ENCODE measurements at regions not wholly inside any gene's neighbourhood (a gene's known extent, or its start where the extent isn't known, plus 50 kb on each side); places are given as distances from the start of the nearest gene placed in this dataset.
"Not testable (repeated sequence)": the region's sequence is repeated elsewhere in the genome, so short reads cannot be mapped to it uniquely, and the experiment has no call there.

GRCh38 chr3:165716592-165716991 lies 120.6 kb downstream of the BCHE start:
- DNase-seq = no peak

DNA sequence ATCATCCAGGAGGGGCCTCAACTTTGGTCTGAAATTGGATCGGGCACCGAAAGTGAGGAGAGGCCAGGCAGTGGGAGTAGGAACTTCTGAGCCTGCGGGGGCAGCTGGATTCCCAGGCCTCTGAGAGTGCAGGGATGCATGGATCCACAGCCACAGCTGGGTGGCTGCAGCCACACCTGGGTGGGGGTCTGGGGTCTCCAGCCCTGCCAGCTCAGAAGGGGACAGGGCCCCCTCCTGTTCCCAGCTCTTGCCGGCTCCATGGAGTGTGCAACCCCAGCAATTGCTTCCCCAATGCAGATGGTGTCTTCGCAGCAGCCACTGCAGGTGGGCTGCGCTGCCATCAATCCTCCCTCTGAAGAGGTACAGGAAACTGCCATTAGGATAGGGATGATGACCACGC lies 123.7 kb downstream of the BCHE start:
- DNase-seq = no peak

DNA sequence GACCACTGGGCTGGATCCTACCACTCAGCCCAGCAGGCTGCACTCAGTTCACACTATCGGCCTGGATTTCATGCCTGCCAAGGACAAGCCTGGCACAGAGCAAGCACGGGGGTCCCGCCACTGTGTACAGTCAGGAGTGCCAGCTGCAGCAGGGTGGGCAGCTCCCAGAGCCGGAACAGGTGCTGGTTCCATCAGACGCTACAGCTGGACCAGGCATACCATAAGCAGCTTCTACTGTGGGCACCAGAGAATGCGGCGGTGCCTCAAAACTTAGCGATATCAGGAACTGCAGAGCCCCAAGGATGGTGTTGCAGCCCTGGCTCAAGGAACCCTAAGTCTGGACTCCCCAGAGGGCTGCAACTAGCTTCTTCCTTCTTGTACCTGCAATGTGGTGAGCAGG lies 124.8 kb downstream of the BCHE start:
- DNase-seq = no peak

GRCh38 chr3:165697910-165698309 lies 139.3 kb downstream of the BCHE start:
- DNase-seq = no peak

DNA sequence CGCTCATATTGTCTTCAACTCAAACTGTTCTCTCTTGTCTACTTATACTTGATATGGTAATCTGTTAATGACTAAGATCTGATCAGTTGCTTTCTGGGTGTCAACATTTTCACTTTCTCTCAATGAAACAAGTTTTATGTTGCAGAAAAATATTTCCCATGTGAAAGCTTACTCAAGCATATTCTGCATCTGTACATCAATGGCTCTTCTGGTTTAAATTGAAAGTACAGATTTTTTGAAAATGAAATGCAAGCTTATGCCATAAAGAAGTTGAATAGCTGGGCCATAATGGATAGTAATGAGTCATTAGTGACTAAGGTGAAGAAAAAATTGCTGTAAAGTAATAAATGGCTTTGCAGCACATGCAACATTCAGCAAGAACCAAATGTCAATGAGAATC lies 140.7 kb downstream of the BCHE start:
- DNase-seq = no peak

DNA sequence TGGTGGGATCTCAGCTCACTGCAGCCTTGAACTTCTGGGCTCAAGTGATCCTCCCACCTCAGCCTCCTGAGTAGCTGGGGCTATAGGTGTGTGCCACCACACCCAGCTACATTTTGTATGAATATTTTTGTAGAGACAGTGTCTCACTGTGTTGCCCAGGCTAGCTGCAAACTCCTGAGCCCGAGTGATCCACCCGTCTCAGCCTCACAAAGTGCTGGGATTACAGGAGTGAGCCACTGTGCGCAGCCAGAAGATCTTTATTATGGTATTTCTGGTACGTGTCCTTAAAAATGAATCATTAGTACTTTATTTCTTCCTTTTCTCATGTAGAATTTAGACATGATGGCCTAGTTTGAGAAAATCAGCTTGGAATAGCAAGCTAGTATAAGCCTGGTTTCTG lies 153.3 kb downstream of the BCHE start:
- DNase-seq = no peak

- DNase-seq = no peak
Observed at GRCh38 chr3:165682734-165683133, 154.5 kb downstream of the BCHE start.

GRCh38 chr3:165669967-165670366 lies 167.3 kb downstream of the BCHE start:
- DNase-seq = no peak

DNA sequence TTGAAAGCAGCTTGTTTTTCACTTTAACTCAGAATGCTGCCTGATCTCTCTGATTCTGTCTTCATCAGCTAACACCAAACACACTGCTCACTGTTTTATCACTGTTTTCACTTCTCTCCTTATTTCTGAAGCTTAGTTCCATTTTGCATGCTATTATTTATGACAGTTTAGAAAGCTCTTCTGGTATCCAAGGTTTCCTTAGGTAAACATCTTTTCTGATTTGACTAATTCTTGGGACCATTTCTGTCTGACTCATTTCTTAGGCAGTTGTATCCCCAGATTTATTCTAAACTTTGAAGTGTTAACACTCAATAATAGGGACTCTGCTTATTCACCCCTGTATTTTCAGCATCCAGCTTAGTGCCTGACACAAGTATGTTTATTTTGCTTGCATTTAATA lies 167.7 kb downstream of the BCHE start:
- DNase-seq = no peak

DNA sequence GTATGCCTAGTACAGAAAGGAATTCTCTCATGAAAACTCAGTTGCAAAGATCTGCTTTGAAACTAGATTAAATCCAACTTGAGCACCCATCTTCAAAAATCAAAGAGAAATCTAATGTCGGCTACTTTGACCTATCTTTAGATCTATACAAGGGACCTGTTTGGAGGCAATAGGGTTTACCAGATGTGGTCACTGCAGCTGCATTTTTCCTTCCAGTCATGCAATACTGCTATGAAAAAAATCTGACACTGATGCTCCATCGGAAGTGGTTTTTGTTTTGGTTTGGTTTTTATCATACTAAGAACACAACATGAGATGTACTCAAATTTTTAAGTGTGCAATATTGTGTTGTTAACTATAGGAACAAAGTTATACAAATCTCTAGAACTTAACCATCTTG lies 169.5 kb downstream of the BCHE start:
- no peak for DNase-seq

DNA sequence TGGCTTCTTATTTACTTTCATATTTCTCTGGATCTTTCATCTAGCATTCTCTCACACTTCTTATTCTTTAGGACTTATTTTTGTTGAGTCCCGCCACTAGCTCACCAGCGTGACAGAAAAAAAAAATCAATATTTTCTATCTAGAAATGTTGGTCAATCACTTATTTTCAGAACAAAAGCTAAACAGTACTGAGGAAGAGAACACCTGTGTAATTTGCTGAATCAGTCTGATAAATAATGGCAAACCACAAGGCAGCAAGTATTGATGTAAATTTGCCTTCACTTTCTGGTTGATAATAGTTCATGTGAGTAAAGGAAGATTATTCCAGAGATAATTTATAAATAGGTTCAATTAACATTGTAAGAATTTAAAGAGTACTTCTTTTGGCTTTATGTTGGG lies 179.2 kb downstream of the BCHE start:
- DNase-seq = no peak

DNA sequence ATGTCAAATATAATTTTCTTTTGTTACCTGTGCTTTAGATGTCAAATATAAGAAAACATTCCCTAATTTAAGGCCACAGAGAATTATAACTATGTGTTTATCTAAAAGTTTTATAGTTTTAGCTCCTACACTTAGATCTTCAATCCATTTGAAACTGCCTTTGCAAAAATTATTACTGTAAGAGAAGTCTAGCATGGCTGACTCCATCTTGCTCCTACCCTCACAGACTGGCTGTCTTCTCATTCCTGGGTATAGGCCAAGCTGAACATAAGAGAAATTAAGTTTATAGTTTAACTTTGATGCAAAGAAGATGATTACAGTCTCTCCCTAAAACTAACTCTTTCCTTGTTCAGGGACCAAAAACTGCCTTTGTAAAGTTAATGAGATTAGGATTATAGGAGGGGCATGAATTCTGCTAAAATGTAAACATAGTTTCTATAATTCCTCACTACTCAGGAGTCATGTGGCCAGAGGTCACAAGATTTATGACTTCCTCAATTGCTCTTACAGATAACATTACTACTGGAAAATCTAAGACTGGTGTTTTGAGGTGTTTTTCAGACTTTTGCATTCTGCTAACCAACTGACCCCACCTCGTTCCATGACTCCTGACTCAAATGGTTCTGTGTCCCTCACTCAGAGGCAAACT lies 184.0 kb downstream of the BCHE start:
- no peak for DNase-seq

- not testable (repeated sequence) for DNase-seq
Observed at GRCh38 chr3:165649282-165649681, 187.9 kb downstream of the BCHE start.

DNA sequence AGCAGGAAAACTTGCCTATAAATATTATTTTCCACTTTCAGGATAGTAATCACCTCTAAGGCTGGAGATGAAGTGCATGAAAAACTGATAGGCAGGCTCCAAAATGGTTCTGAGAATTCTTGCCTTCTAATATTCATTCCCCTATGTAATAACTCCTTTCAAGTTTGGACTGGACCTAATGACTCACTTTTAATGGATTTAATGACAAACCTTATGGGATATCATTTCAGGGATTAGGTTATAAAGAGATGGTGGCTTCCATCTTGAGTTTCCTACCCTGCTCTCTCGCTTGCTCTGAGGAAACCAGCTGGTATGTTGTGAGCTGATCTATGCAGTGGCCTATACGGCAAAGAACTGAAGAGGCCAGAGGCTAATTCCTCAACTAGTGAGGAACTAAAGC lies 192.0 kb downstream of the BCHE start:
- no peak for DNase-seq

DNA sequence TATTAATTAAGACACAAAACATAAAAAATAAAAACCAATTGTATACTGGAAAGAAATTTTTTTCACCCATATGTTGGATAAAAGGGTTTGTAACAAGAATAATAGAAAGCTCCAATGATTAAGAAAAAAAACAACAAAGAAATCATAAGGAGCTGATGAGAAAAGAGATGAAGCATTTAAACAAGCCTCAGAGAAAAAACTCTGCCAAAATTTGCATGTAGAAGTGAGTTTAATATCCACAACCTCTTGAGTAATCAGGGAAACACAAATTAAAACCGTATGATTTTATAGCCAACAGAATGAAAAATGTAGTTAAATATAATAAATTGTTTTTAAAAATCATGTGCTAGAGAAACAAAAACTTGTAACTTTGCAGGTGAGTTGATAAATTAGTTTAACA lies 192.9 kb downstream of the BCHE start:
- DNase-seq = no peak

GRCh38 chr3:165643425-165643824 lies 193.8 kb downstream of the BCHE start:
- no peak for DNase-seq

GRCh38 chr3:165642761-165643420 lies 194.3 kb downstream of the BCHE start:
- DNase-seq = peak; percentile 59

DNA sequence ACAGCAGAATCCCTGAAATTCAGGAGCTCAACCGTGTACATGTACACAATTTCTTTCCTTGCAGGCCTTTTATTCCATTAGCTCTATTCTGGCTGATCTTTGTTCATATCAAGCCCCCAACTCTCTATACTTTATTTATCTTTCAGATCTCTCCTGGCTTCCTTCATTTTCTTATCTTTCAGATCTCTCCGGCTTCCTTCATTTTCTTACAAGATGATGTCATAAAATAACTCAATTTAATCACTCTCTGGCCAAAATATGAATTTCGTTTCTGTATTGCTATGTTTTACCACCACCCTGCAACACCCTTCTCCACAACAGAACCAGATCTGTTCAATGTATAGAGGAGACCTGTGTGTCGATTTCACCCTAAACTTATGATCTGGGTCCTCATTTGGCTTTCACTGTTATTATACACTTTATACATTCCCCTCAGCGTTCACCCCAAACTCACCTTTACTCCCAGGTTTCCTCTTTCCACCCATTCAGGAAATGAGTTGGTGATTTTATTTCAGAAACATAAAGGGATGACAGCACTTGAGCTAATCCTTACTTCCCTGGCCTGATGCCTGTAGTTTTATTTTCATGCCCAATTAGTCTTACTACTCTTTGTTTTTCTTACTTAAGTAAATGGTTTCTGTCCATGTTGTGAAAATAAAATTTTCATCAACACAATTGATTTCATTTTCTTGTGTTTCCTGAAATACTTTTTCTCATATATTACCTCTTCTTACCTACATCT lies 195.5 kb downstream of the BCHE start:
- no peak for DNase-seq

- DNase-seq = no peak
Observed at GRCh38 chr3:165640970-165641369, 196.3 kb downstream of the BCHE start.

- no peak for DNase-seq
Observed at GRCh38 chr3:165640031-165640430, 197.2 kb downstream of the BCHE start.

DNA sequence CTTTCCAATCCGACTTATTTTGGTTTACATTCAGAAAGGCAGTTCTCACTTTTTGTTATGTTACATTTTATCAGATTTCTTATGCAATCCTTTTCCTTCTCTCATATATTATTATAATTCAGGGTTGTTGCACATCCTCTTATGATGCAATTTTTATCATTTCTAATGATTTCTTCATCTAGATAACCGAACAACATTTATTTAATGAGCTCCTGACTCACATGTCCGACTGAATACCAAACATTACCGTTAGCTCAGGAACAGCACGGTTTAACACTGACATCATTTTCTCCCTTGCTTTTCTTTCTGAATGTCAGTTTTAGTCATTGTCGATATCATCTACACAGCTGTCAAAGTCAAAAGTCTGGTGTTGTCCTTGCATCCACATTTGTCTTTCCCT lies 199.2 kb downstream of the BCHE start:
- DNase-seq = no peak

DNA sequence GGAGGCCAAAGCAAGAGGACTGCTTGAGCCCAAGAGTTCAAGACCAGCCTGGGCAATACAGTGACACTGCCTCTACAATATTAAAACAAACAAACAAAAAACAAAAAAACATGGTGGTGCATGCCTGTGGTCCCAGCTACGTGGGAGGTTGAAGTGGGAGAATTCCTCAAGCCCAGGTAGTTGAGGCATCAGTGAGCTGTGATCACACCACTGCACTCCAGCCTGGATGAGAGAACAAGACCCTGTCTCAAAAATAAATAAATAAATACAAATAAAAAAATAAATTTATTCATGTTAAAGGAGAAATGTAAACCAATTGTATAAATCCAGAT lies 200.6 kb downstream of the BCHE start:
- no peak for DNase-seq

DNA sequence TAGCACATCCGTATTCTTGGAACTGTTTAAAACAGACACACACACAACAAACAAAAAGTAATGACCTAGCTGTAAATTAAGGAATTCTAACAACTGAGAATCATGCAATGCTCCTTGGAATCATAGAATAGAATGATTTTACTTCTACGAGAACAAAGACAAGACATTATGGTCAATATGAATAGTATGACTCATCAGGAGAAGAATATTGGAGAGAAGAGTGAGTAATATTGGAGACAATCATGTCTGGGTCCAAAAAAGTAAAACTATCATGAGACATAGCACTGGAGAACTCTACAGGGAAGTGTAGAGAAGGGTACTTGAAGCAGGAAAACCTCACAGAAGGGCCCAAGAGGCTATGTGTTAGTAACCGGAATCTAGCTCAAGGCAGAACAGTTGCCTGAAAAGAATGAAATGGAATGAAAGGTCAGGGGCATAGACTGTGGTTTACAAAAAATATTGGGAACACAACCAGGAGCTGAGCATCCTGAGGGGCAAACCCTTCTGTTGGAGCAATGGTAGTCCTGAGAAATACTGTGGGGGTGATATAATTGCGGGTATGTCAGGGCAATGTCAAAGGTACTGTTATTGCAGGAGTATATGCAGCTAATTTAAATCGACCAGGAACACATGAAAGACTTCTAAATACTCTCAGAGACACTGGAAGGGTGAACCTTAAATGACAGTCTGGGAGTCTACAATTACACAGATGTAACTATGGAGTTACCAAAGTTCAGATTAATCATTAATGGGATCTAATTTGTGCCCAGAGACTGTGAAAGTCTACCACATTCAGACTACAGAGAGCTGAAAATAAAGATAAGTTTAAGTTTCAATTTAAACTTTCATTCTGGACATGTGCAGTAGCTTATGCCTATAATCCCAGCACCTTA lies 201.2 kb downstream of the BCHE start:
- no peak for DNase-seq

Measured in hindlimb muscle (tissue), 1 donor.